ENCODE measurements at regions not wholly inside any gene's neighbourhood (a gene's known extent, or its start where the extent isn't known, plus 50 kb on each side); places are given as distances from the start of the nearest gene placed in this dataset.
"Not testable (repeated sequence)": the region's sequence is repeated elsewhere in the genome, so short reads cannot be mapped to it uniquely, and the experiment has no call there.

DNA sequence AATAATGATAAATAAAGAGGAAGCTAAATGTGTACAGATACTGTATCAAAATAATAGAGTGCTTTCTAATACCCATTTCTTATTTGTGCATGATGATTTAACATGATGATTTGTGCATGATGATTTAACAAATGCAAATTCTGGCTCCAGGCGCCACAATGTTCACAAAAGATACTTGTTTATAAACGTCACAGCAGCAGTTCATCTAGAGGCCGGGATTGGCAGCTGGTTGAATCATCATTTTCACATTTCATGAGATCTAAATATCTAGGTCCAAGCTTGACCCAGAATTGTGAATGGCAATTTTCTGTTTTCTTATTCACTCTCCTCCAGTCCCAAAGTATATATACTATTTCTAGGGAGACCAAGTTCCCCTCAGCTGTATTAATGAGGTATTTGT is 322.0 kb downstream of the SUCLG1 start:
- no peak for DNase-seq (ENCODE audit: low read depth, low spot score)

DNA sequence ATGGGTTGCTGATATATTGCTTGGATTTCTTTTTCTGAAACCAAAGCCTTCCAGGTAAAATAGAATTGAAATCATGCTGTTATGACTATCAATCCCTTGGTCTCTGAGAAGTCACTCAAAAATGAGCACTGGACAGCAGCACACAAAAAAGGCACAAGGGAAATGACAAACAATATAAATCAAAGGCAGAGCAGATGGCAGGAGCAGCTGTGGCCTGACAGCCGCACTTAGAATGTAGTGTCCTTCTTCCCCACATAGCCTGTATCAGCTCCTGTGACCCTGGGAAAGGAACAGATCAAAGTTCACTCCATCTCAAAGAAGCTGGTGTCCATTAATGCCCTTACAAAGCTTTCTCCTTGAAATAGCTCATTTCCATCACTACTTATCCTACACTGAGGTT is 326.7 kb downstream of the SUCLG1 start:
- no peak for DNase-seq (ENCODE audit: low read depth, low spot score)

DNA sequence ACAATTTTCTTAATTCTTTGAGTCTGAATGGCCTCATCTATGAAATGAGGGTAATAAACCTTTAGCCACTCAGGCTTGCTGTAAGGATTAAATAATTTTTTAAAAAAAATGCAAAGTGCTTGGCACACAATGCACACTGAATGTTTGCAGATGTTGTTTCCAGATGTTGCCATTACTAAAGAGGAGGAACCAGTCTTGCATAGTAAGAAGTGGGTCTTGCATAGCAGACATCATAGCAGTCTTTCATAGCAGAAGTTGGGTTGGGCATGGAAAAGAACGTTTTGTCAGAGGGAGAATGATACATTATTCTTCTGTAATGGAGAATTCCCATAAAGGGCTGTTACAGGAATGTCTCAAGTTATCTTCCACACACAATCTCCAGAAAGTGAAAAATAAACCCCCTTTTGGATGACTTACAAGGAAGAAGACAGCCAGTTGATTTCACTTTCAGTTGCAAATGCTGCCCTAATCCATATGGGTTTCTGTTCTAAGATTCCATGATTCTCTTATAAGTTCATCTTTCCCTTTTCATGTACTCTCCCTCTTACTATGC is 327.7 kb downstream of the SUCLG1 start:
- no peak for DNase-seq (ENCODE audit: low read depth, low spot score)

DNA sequence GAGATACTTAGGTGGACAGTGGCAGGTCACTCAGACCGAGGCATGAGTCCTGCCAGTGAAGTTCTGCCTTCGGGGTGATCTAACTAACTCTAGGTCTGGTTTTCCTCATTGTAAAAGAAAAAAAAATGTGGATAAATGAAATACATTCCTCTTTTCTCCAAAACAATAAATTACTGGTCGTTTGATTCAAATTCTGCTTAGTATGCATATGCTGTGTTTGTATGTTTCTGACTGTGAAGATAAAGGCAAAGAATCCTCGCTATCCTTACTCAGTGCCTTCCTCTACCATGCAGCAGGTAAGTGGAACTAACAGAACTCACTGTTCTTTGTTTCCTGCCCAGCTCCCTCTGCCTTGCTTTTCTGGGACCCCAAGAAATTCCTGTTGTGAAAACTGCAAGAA is 330.1 kb downstream of the SUCLG1 start:
- no peak for DNase-seq (ENCODE audit: low read depth, low spot score)

DNA sequence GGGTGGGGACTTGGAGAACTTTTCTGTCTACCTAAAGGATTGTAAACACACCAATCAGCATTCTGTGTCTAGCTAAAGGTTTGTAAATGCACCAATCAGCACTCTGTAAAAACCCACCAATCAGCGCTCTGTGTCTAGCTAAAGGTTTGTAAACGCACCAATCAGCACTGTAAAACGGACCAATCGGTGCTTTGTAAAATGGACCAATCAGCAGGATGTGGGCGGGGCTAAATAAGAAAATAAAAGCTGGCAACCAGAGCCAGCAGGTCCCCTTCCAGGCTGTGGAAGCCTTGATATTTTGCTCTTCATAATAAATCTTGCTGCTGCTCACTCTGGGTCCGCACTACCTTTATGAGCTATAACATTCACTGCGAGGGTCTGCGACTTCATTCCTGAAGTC is 331.3 kb downstream of the SUCLG1 start:
- DNase-seq (ENCODE audit: low read depth, low spot score) = not testable (repeated sequence)

DNA sequence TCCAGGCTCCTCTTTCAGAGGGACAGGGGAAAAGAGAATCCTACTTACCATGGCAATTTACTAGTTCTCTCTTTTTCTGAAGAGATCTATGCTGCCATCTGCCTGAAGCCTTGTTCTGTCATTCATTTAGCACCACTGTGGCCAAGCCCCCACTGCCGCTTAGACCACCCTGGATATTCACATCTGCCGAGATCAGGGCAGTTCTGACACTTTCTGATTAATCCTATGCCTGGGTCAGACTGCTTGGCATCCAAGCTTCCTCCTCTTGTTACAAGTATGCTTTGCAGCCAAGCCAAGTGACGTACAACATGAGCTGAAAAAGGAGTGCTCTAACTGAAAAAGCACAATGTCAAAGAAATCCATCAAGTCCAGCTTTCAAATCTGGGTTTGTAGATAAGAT is 332.6 kb downstream of the SUCLG1 start:
- no peak for DNase-seq (ENCODE audit: low read depth, low spot score)

DNA sequence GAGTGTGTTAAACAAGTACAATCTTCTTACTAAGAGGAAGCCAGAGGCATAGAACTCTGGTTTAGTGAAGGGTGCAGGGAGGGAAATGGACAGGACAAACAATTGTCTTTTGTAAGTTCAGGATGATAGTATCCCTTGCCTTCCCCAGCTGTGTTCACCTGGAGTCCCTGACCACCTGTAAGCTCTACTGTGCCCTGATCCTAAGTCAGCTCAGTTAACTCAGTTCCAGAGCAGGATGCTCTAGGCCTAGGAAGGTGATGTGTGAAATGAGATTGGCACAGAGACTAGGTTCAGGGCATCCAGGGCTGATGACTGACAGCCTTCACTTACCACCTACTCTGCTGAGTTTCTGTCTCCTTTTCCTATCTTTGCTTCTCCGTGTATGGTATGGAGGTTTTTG is 333.0 kb downstream of the SUCLG1 start:
- no peak for DNase-seq (ENCODE audit: low read depth, low spot score)

DNA sequence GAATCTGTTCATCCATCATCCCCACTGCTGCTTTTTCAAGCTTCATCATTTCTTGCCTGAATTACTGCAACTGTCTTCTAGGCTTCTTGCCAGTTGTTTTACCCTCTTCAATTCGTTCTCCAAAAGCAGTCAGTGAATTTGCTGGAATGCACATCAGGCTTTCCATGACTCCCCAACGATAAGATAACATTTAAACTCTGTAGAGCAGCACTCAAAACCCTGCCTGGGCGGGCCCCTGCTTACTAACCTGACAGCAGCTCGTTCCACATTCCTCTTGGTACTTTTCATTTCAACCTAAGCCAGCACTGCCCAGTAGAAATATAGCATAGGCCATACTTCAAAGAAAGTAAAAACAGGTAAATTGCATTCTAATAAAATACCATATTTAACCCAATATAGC is 342.9 kb downstream of the SUCLG1 start:
- no peak for DNase-seq (ENCODE audit: low read depth, low spot score)

DNA sequence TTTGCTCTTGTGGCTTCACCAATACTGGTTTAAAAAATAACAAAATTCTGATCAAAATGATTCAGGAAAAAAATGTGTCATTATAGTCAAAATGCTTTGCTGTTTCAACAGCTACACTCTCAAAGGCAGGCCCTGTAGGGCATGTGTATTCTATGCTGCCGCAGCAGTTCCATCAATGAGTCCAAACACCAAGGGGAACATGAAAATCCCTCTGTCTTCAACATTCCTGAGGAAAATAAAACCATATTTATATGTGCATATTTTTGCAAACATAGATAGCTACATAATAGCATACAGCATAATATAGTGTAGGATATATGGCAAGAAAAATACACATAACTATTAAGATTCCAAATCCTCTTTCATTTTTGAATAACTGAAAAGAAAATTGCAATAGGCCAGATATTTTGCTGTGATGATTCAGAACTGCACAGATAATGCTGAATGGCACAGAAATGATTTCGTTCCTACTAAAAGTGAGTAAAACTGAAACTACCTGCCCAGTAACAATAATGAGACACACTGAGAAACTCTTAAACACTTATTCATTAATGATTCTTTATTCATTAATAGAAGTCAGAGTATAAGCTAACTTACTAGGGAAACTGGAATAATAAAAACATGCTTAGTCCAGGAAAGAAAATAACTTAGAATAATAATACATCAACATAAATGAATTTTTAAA is 343.8 kb downstream of the SUCLG1 start:
- DNase-seq (ENCODE audit: low read depth, low spot score) = no peak

DNA sequence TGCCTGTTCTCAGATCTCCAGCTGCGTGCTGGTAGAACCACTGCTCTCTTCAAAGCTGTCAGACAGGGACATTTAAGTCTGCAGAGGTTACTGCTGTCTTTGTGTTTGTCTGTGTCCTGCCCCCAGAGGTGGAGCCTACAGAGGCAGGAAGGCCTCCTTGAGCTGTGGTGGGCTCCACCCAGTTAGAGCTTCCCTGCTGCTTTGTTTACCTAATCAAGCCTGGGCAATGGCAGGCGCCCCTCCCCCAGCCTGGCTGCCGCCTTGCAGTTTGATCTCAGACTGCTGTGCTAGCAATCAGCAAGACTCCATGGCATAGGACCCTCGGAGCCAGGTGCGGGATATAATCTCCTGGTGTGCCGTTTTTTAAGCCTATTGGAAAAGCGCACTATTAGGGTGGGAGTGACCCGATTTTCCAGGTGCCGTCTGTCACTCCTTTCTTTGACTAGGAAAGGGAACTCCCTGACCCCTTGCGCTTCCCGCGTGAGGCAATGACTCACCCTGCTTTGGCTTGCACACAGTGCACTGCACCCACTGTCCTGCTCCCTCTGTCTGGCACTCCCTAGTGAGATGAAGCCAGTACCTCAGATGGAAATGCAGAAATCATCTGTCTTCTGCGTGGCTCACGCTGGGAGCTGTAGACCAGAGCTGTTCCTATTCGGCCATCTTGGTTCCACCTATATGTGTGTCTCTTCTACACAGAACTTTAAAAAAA is 355.1 kb downstream of the SUCLG1 start:
- DNase-seq (ENCODE audit: low read depth, low spot score) = not testable (repeated sequence)

DNA sequence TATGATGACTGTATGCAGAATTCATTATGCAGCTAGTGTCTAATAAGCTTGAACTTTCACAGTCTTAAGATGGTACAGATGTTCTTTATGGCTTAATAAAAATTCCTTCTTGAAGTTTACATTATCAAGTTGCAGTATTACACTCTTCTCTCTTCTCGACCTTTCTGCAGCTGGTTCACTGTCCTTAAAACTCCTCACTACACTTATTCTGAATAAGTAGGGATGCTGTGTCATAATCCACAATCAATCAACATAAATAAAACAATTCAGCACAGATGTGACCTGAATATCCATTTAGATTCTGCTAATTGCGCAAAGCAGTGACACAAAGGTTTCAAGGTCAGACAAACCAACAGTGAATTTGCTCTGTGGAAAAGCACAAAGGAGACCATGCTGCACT is 356.8 kb downstream of the SUCLG1 start:
- DNase-seq (ENCODE audit: low read depth, low spot score) = no peak

DNA sequence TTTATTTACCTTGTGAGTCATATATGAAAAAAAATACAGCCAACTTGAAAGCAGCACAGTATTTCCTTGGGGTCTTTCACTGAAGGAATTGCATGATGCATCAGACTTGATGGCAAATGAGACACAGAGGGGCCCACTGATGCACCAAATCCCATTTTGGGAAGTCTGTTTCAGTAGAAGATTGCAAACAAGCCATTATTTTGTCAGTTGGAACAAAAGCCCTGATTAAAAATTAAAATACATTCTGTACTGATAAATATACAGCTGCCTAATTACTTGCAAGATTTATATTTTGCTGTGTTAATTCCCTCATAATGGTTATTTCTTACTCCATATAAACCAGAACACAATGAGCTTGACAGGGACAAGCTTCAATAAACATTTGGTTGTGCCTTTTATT is 370.4 kb downstream of the SUCLG1 start:
- no peak for DNase-seq (ENCODE audit: low read depth, low spot score)

DNA sequence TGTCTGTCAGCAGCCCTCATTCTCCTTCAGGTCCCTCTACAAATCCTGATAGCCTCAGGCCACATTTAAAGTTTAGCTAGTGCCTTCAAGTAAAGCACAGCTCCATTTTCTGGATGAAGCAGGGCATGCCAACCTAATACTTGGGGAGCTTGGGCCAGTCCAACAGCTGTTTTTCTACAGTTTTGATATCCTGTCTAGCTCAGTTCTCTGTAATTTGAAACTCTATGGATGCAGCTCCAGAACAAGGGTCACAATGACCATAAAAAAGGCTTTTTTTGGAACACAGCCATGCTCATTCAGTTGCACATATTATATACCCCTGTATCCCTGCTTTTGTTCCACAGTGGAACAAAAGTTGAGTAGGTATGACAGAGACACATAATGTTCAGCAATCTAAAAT is 373.5 kb downstream of the SUCLG1 start:
- DNase-seq (ENCODE audit: low read depth, low spot score) = no peak

DNA sequence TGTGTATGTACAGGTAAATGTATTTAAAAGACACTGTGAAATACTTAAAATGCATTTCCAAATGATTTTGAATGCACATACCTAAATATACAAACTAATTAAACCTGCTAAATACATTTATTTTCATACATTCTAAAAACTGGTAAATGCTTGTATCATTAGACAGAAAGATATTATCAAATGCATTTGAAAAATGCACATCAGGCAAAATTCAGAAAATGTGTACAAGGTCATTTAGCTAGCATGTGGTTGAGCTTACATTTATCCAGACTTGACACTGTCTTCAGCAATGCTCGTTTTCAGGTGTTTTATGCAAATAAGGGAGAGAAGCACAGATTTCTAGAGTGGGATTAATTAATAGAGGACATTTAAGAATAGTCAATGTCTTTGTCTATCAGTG is 374.2 kb downstream of the SUCLG1 start:
- no peak for DNase-seq (ENCODE audit: low read depth, low spot score)

DNA sequence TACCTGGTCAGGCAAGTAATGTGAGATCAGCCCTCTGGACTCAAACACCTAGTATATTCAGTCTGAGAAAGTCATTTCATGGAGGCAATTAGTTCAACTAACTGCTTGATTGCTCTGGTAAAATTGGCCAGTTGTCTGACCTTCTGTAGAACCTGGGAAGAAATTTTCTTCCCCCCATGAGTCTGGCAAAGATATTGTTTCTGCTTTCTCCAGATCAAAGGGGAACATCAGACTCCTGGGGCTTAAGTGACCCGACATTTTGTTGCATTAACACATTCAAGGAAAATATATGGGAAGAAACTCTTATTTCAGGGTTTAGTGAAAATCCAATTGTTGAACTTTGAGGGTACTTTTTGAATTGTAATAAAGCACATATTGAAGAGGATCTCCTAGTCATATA is 375.1 kb downstream of the SUCLG1 start:
- no peak for DNase-seq (ENCODE audit: low read depth, low spot score)

DNA sequence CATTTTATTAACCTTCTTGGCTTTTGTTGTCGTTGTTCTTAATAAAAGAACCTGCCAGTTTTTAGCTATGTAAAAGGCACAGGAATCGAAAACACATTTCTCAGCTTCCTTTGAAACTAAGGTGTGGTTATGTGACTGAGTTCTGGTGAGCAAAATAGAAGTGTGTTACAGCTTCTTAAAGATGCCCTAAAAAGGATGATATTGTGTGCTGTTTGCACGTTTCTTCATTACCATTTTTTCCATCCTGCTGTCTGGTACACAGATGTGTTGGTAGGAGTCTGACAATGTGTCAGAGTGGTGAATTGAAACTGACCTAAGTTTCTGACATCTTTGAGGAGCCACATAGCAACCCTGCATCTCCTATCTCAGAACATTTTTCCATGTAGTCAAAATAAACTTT is 380.6 kb downstream of the SUCLG1 start:
- no peak for DNase-seq (ENCODE audit: low read depth, low spot score)

DNA sequence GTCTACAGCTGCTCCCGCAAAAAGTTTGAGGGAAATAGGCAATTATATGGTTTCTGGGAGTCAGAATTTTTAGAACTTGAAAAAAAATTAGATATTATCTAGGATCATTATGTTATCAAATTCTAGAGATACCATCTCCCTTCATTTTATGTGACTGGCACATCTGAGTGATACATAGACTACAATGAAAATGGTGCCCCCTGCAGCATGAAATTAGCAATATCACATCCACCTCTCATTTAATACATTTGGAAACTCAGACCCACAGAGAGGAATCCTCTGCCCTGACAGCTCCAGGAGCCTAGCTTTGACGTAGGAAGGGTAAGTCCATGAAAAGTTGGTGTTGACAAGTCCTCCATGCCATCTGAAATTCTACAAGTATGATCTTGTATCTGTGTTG is 381.6 kb downstream of the SUCLG1 start:
- no peak for DNase-seq (ENCODE audit: low read depth, low spot score)

DNA sequence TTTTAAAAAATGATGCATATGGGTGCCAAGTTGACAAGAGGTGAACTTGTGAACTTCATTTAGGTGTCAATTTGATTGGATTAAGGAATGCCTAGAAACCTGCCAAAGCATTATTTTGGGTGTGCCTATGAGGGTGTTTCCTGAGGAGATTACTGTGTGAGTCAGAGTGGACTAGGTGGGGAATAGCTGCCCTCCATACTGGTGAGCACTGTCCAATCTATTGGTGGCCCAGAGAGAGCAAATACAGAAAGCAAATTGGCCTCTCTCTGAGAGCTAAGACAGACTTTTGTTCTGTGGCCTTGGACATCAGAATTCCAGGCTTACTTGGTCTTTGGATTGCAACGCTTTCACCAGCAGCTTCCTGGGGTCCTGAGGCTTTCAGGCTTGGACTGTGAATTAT is 388.0 kb downstream of the SUCLG1 start:
- no peak for DNase-seq (ENCODE audit: low read depth, low spot score)

DNA sequence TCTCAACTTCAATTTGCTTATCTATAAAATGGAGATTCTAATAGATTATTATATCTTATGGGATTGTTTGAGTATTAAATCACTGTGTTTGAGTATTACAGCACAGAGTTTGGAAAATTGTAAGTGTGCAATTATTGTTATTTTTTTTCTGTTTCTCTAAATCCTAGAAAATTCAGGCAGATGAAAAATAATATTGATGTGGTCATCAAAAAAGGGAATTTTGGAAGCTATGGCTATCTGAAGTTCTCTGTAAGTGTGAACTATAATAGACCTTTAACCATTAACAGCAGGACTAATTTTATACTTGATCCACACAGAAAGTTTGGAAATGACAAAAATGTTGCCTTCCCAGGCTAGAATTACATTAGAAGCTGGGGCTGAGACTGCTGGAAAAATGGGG is 393.2 kb downstream of the SUCLG1 start:
- DNase-seq (ENCODE audit: low read depth, low spot score) = no peak

DNA sequence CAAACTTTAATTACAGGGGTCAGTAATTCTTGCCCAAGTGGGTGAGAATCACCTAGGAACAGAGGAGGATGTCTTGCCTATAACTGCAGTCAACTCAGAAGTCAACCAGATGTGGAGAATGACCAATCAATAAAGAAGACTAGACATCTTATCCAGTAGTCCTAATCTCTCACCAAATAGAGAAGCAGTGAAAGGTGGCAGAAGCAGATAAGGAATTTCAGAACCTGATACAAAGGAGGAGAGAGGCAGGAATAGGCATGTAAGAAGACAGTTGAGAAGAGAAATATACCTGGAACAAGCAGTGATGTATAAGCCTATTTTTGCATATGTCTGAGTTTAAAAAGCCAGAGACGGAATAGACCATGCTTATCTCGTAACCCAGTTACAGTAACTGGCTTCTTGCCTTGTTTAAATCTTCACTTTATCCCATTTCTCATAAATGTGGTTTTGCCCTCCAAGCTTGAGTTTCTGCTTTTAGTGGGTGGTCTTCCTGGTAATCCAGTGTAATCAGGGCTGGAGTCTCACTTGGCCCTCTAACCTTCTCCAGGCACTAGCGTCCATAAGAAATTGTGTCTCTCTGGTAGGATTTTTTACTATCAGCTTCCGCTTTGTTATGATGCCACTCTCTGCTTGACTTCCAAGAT is 401.0 kb downstream of the SUCLG1 start:
- DNase-seq (ENCODE audit: low read depth, low spot score) = no peak

DNA sequence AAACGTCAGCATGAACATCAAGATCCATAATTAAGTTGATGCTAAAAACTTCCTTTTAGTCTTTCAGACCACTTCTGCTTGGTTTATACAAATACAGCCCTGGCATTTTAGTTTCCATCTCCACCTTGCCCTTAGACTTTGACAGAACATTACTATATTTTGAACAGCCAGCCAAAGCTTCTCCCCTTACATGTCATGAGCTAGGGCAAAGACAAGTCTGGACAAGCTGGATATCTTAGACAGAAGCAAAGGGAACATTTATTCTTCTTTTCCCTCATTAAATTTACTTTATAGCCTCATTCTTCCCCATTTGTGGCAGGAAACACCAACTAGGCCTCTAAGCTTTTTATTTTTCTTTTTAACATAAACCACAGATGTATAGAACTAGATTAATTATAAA is 403.3 kb downstream of the SUCLG1 start:
- no peak for DNase-seq (ENCODE audit: low read depth, low spot score)

DNA sequence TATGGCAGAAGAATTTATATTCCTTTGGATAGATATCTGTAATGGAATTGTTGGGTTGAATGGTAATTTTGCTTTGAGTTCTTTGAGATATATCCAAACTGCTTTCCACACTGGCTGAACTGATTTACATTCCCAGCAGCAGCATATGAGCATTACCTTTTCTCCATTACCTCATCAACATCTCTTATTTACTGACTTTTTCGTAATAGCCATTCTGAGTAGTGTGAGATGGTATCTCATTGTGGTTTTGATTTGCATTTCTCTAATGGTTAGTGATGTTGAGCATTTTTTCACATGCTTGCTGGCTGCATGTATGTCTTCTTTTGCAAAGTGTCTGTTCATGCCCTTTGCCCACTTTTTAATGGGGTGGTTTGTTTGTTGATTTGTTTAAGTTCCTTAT is 404.5 kb downstream of the SUCLG1 start:
- not testable (repeated sequence) for DNase-seq (ENCODE audit: low read depth, low spot score)

DNA sequence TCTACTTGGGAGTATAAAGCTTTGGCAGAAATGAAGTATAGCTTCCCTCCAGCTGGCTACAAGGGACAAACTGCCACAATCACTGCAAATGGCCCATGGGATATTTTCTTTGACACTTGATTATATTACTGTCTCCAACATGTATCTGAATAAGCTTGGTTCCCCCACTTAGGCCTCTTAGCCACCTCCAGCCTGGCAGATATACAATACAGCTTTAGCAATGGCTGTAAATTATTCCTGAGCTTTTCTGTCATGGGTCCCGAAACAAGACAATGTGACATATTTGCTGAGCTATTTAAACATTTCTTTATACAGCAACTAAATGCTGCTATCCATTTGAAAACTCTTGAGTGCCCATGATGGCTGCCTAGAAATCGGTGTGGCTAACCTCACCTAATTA is 406.2 kb downstream of the SUCLG1 start:
- DNase-seq (ENCODE audit: low read depth, low spot score) = no peak

All from iPS DF 19.7 (cell line).